HPDE6-E6E7 (cell line): ENCODE measurements at regions not wholly inside any gene's neighbourhood (a gene's known extent, or its start where the extent isn't known, plus 50 kb on each side); places are given as distances from the start of the nearest gene placed in this dataset.

Source experiments
- DNase-seq: peaks from one replicate; pipeline ENCODE4 v3.0.0; 2011; ENCODE audit warnings: missing footprints; ENCODE audit errors: extremely low spot score

- DNase-seq: no peak
Measured at GRCh38 chr13:67372868-67373464, 142.8 kb upstream of the PCDH9 start.

GRCh38 chr13:67369895-67370660 lies 139.9 kb upstream of the PCDH9 start:
- DNase-seq: no peak

- no peak for DNase-seq
Measured at GRCh38 chr13:67367399-67367798, 137.3 kb upstream of the PCDH9 start.

GRCh38 chr13:67366533-67366932 lies 136.4 kb upstream of the PCDH9 start:
- no peak for DNase-seq

- no peak for DNase-seq
Measured at GRCh38 chr13:67355812-67356476, 125.8 kb upstream of the PCDH9 start.

- DNase-seq: no peak
Measured at GRCh38 chr13:67353941-67354340, 123.8 kb upstream of the PCDH9 start.

GRCh38 chr13:67353031-67353430 lies 122.9 kb upstream of the PCDH9 start:
- no peak for DNase-seq

- DNase-seq: no peak
Measured at GRCh38 chr13:67351909-67352308, 121.8 kb upstream of the PCDH9 start.

- DNase-seq: no peak
Measured at GRCh38 chr13:67351114-67351513, 121.0 kb upstream of the PCDH9 start.

GRCh38 chr13:67343777-67344176 lies 113.6 kb upstream of the PCDH9 start:
- peak; percentile 16 for DNase-seq

GRCh38 chr13:67341406-67341805 lies 111.3 kb upstream of the PCDH9 start:
- DNase-seq: no peak

- DNase-seq: no peak
Measured at GRCh38 chr13:67330149-67330548, 100.0 kb upstream of the PCDH9 start.

- no peak for DNase-seq
Measured at GRCh38 chr13:67328895-67329294, 98.8 kb upstream of the PCDH9 start.

- no peak for DNase-seq
Measured at GRCh38 chr13:67318860-67319259, 88.7 kb upstream of the PCDH9 start.

- DNase-seq: no peak
Measured at GRCh38 chr13:67318398-67318797, 88.3 kb upstream of the PCDH9 start.

- no peak for DNase-seq
Measured at GRCh38 chr13:67314405-67314804, 84.3 kb upstream of the PCDH9 start.

GRCh38 chr13:67308004-67308772 lies 78.1 kb upstream of the PCDH9 start:
- peak; percentile 38 for DNase-seq

GRCh38 chr13:67306742-67307141 lies 76.6 kb upstream of the PCDH9 start:
- DNase-seq: no peak

- DNase-seq: no peak
Measured at GRCh38 chr13:67303661-67304333, 73.7 kb upstream of the PCDH9 start.

GRCh38 chr13:67299751-67300150 lies 69.6 kb upstream of the PCDH9 start:
- DNase-seq: no peak

GRCh38 chr13:67299072-67299635 lies 69.0 kb upstream of the PCDH9 start:
- DNase-seq: peak; percentile 62
